ENCODE measurements at regions not wholly inside any gene's neighbourhood (a gene's known extent, or its start where the extent isn't known, plus 50 kb on each side); places are given as distances from the start of the nearest gene placed in this dataset.
"Not testable (repeated sequence)": the region's sequence is repeated elsewhere in the genome, so short reads cannot be mapped to it uniquely, and the experiment has no call there.

GRCh38 chr20:36082315-36082915 is 72.1 kb upstream of the EPB41L1 start:
- DNase-seq (ENCODE audit: low read depth) = no peak

GRCh38 chr20:36083200-36083599 is 71.3 kb upstream of the EPB41L1 start:
- not testable (repeated sequence) for DNase-seq (ENCODE audit: low read depth)

- no peak for DNase-seq (ENCODE audit: low read depth)
Observed at GRCh38 chr20:36084356-36084755, 70.2 kb upstream of the EPB41L1 start.

- DNase-seq (ENCODE audit: low read depth) = peak; percentile 41
Observed at GRCh38 chr20:36084897-36085613, 69.5 kb upstream of the EPB41L1 start.

- DNase-seq (ENCODE audit: low read depth) = peak; percentile 84
Observed at GRCh38 chr20:36085686-36086267, 68.8 kb upstream of the EPB41L1 start.

GRCh38 chr20:36086767-36087166 is 67.8 kb upstream of the EPB41L1 start:
- peak; percentile 26 for DNase-seq (ENCODE audit: low read depth)

GRCh38 chr20:36090223-36090622 is 64.3 kb upstream of the EPB41L1 start:
- no peak for DNase-seq (ENCODE audit: low read depth)

- DNase-seq (ENCODE audit: low read depth) = no peak
Observed at GRCh38 chr20:36091561-36092397, 62.8 kb upstream of the EPB41L1 start.

- DNase-seq (ENCODE audit: low read depth) = peak; percentile 45
Observed at GRCh38 chr20:36092398-36093024, 62.0 kb upstream of the EPB41L1 start.

- DNase-seq (ENCODE audit: low read depth) = peak; percentile 36
Observed at GRCh38 chr20:36093025-36093803, 61.3 kb upstream of the EPB41L1 start.

- no peak for DNase-seq (ENCODE audit: low read depth)
Observed at GRCh38 chr20:36093804-36094145, 60.8 kb upstream of the EPB41L1 start.

GRCh38 chr20:36094497-36094896 is 60.0 kb upstream of the EPB41L1 start:
- DNase-seq (ENCODE audit: low read depth) = peak; percentile 34

- peak; percentile 17 for DNase-seq (ENCODE audit: low read depth)
Observed at GRCh38 chr20:36096435-36096834, 58.1 kb upstream of the EPB41L1 start.

GRCh38 chr20:36097337-36098151 is 57.0 kb upstream of the EPB41L1 start:
- peak; percentile 43 for DNase-seq (ENCODE audit: low read depth)

- peak; percentile 54 for DNase-seq (ENCODE audit: low read depth)
Observed at GRCh38 chr20:36098364-36098763, 56.2 kb upstream of the EPB41L1 start.

GRCh38 chr20:36099106-36099505 is 55.4 kb upstream of the EPB41L1 start:
- DNase-seq (ENCODE audit: low read depth) = no peak

- no peak for DNase-seq (ENCODE audit: low read depth)
Observed at GRCh38 chr20:36101192-36101591, 53.3 kb upstream of the EPB41L1 start.

- no peak for DNase-seq (ENCODE audit: low read depth)
Observed at GRCh38 chr20:36102306-36102705, 52.2 kb upstream of the EPB41L1 start.

- peak; percentile 16 for DNase-seq (ENCODE audit: low read depth)
Observed at GRCh38 chr20:36102809-36103596, 51.5 kb upstream of the EPB41L1 start.

Measured in Daoy (cell line).